ENCODE measurements at regions not wholly inside any gene's neighbourhood (a gene's known extent, or its start where the extent isn't known, plus 50 kb on each side); places are given as distances from the start of the nearest gene placed in this dataset.

DNA sequence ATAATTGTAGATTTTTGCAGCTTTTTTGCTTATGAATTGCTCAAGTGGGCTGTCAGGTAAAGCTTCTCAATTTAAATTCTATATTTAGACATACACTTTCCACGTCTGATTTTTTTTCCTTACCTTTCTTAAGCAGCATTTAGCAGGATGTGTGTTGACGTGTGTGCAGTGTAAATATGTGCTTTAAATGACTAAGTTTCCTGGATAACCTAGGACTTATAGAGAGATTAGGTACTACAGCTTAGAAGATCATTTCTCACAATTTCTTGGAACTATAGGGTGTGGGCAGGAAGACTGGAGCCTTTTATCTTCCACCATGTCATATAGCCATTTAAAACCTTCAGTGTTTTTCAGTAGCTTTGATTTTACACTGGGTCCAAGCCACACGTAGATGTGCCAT, 263.5 kb downstream of the NOVA1 start:
- TF ChIP-seq, protein P1, sequence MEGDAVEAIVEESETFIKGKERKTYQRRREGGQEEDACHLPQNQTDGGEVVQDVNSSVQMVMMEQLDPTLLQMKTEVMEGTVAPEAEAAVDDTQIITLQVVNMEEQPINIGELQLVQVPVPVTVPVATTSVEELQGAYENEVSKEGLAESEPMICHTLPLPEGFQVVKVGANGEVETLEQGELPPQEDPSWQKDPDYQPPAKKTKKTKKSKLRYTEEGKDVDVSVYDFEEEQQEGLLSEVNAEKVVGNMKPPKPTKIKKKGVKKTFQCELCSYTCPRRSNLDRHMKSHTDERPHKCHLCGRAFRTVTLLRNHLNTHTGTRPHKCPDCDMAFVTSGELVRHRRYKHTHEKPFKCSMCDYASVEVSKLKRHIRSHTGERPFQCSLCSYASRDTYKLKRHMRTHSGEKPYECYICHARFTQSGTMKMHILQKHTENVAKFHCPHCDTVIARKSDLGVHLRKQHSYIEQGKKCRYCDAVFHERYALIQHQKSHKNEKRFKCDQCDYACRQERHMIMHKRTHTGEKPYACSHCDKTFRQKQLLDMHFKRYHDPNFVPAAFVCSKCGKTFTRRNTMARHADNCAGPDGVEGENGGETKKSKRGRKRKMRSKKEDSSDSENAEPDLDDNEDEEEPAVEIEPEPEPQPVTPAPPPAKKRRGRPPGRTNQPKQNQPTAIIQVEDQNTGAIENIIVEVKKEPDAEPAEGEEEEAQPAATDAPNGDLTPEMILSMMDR (conservative IDR thresholded peaks at IDR 0.05 in 1 of 2, IDR thresholded peaks at IDR 0.05 in 1 of 2; ENCODE audit: extremely low read depth in 1 of 2, insufficient read depth in 1 of 2, low read depth in 1 of 2, low read length in 2 of 2): no peak
- no peak for TF ChIP-seq EZH2 (IDR thresholded peaks at IDR 0.05; ENCODE audit: borderline replicate concordance, low read length)
